ENCODE measurements at regions not wholly inside any gene's neighbourhood (a gene's known extent, or its start where the extent isn't known, plus 50 kb on each side); places are given as distances from the start of the nearest gene placed in this dataset.

GRCh38 chr4:186775902-186776301 is 52.2 kb upstream of the FAT1 start:
- Histone ChIP-seq H3K27me3 (ENCODE audit: control insufficient read depth in 1 of 2, insufficient read depth in 2 of 2, low read length in 2 of 2) (no peaks in the 10 kb centered on the region), H3K4me1 (ENCODE audit: insufficient read depth, low read length) (no peaks in the 10 kb centered on the region), H3K9me3 (ENCODE audit: control insufficient read depth in 1 of 2, insufficient read depth in 1 of 2, low read length in 2 of 2) (peaks cover 0 to 8% of the 10 kb centered on the region in 2 experiments), H3K4me3 (ENCODE audit: low read length) (no peak overlapping the region), H3K27ac (ENCODE audit: low read depth in 1 of 2, low read length in 2 of 2) (no peak overlapping the region), H3K36me3 (ENCODE audit: insufficient read depth, low read length) (no peaks in the 10 kb centered on the region)
- Mint-ChIP-seq H3K27me3 (no peaks in the 10 kb centered on the region), H3K4me1 (ENCODE audit: low read depth) (no peaks in the 10 kb centered on the region), H3K4me3 (no peak overlapping the region), H3K27ac (no peak overlapping the region), H3K9me3 (peaks cover 7% of the 10 kb centered on the region), H3K36me3 (ENCODE audit: low read depth) (no peaks in the 10 kb centered on the region)
- DNase-seq (no peak), ATAC-seq (ENCODE audit: poor library complexity) (no peak)
- intact Hi-C loops (cut with DNase I, micrococcal nuclease), result no loop called here
- no peak for TF ChIP-seq CTCF (IDR thresholded peaks at IDR 0.05)
- POLR2A ChIA-PET, result no interaction called here
- CTCF ChIA-PET, result no interaction called here

- DNase-seq, result no peak
- H3K36me3 ChIP-seq (ENCODE audit: insufficient read depth, low read length), result no peaks in the 10 kb centered on the region
- H3K4me3 ChIP-seq (ENCODE audit: low read length), result no peak overlapping the region
- H3K27me3 ChIP-seq (ENCODE audit: control insufficient read depth in 1 of 2, insufficient read depth in 2 of 2, low read length in 2 of 2), result no peaks in the 10 kb centered on the region
- Mint-ChIP-seq H3K4me1 (ENCODE audit: low read depth) (no peaks in the 10 kb centered on the region), H3K27ac (no peak overlapping the region), H3K27me3 (no peaks in the 10 kb centered on the region), H3K9me3 (peaks cover 6% of the 10 kb centered on the region), H3K4me3 (no peak overlapping the region), H3K36me3 (ENCODE audit: low read depth) (no peaks in the 10 kb centered on the region)
- no peak overlapping the region for H3K27ac ChIP-seq (ENCODE audit: low read depth in 1 of 2, low read length in 2 of 2)
- H3K4me1 ChIP-seq (ENCODE audit: insufficient read depth, low read length), result no peaks in the 10 kb centered on the region
- H3K9me3 ChIP-seq (ENCODE audit: control insufficient read depth in 1 of 2, insufficient read depth in 1 of 2, low read length in 2 of 2), result peaks cover 0 to 8% of the 10 kb centered on the region in 2 experiments
- ATAC-seq (ENCODE audit: poor library complexity), result no peak
- TF ChIP-seq CTCF (IDR thresholded peaks at IDR 0.05), result no peak
- ChIA-PET POLR2A (no interaction called here), CTCF (no interaction called here)
- intact Hi-C loops (cut with DNase I, micrococcal nuclease), result no loop called here
Observed at GRCh38 chr4:186778134-186778533, 54.5 kb upstream of the FAT1 start.

- CTCF ChIA-PET, result no interaction called here
- Mint-ChIP-seq H3K27ac (no peak overlapping the region), H3K9me3 (no peaks in the 10 kb centered on the region), H3K4me3 (no peak overlapping the region), H3K4me1 (ENCODE audit: low read depth) (no peaks in the 10 kb centered on the region), H3K36me3 (ENCODE audit: low read depth) (no peaks in the 10 kb centered on the region), H3K27me3 (no peaks in the 10 kb centered on the region)
- POLR2A ChIA-PET, result no interaction called here
- no peak for TF ChIP-seq CTCF (IDR thresholded peaks at IDR 0.05)
- H3K27ac ChIP-seq (ENCODE audit: low read depth in 1 of 2, low read length in 2 of 2), result no peak overlapping the region
- intact Hi-C loops (cut with DNase I, micrococcal nuclease), result no loop called here
- no peaks in the 10 kb centered on the region for H3K36me3 ChIP-seq (ENCODE audit: insufficient read depth, low read length)
- no peaks in the 10 kb centered on the region for H3K27me3 ChIP-seq (ENCODE audit: control insufficient read depth in 1 of 2, insufficient read depth in 2 of 2, low read length in 2 of 2)
- ATAC-seq (ENCODE audit: poor library complexity) (no peak), DNase-seq (no peak)
- H3K4me1 ChIP-seq (ENCODE audit: insufficient read depth, low read length), result no peaks in the 10 kb centered on the region
- H3K4me3 ChIP-seq (ENCODE audit: low read length), result no peak overlapping the region
- H3K9me3 ChIP-seq (ENCODE audit: control insufficient read depth in 1 of 2, insufficient read depth in 1 of 2, low read length in 2 of 2), result peaks cover 0 to 12% of the 10 kb centered on the region in 2 experiments
Observed at GRCh38 chr4:186780291-186781031, 56.8 kb upstream of the FAT1 start.
